ENCODE measurements at regions not wholly inside any gene's neighbourhood (a gene's known extent, or its start where the extent isn't known, plus 50 kb on each side); places are given as distances from the start of the nearest gene placed in this dataset.

GRCh38 chr2:103103678-103104077, 341.8 kb downstream of the TMEM182 start:
- DNase-seq: no peak

- DNase-seq: no peak
Measured at GRCh38 chr2:103119352-103119751, 357.5 kb downstream of the TMEM182 start.

- DNase-seq: no peak
Measured at GRCh38 chr2:103121106-103121505, 359.3 kb downstream of the TMEM182 start.

GRCh38 chr2:103123516-103123915, 361.7 kb downstream of the TMEM182 start:
- DNase-seq: no peak

- DNase-seq: no peak
Measured at GRCh38 chr2:103130857-103131256, 369.0 kb downstream of the TMEM182 start.

GRCh38 chr2:103132536-103133217, 370.8 kb downstream of the TMEM182 start:
- no peak for DNase-seq

GRCh38 chr2:103135679-103136078, 373.8 kb downstream of the TMEM182 start:
- DNase-seq: no peak

- DNase-seq: no peak
Measured at GRCh38 chr2:103138123-103138901, 376.5 kb downstream of the TMEM182 start.

- no peak for DNase-seq
Measured at GRCh38 chr2:103139628-103140268, 377.9 kb downstream of the TMEM182 start.

GRCh38 chr2:103144837-103145236, 383.0 kb downstream of the TMEM182 start:
- DNase-seq: no peak

- no peak for DNase-seq
Measured at GRCh38 chr2:103145739-103146138, 383.9 kb downstream of the TMEM182 start.

GRCh38 chr2:103151046-103151445, 389.2 kb downstream of the TMEM182 start:
- no peak for DNase-seq

- no peak for DNase-seq
Measured at GRCh38 chr2:103152556-103152955, 390.7 kb downstream of the TMEM182 start.

- no peak for DNase-seq
Measured at GRCh38 chr2:103153580-103154284, 391.9 kb downstream of the TMEM182 start.

GRCh38 chr2:103155308-103155707, 393.5 kb downstream of the TMEM182 start:
- no peak for DNase-seq

GRCh38 chr2:103159018-103159417, 397.2 kb downstream of the TMEM182 start:
- no peak for DNase-seq

GRCh38 chr2:103161456-103162289, 399.8 kb downstream of the TMEM182 start:
- DNase-seq: peak; percentile 69

- DNase-seq: no peak
Measured at GRCh38 chr2:103164748-103165147, 402.9 kb downstream of the TMEM182 start.

GRCh38 chr2:103165836-103166235, 404.0 kb downstream of the TMEM182 start:
- no peak for DNase-seq

- DNase-seq: no peak
Measured at GRCh38 chr2:103166456-103167324, 404.9 kb downstream of the TMEM182 start.

- no peak for DNase-seq
Measured at GRCh38 chr2:103167599-103167998, 405.8 kb downstream of the TMEM182 start.

Measured in NCI-H510A treated with DMSO at 0.1 percent for 48 hours (cell line).